Amniotic stem cell (primary cell): ENCODE measurements at regions not wholly inside any gene's neighbourhood (a gene's known extent, or its start where the extent isn't known, plus 50 kb on each side); places are given as distances from the start of the nearest gene placed in this dataset.

Source experiments
- DNase-seq: peaks from one replicate; lab custom pipeline; 2025; lab: John Stamatoyannopoulos, UW

GRCh38 chr3:106215047-106215446 is 346.2 kb upstream of the CBLB start:
- no peak for DNase-seq

- no peak for DNase-seq
Observed at GRCh38 chr3:106217745-106218144, 348.9 kb upstream of the CBLB start.

GRCh38 chr3:106227068-106227467 is 358.3 kb upstream of the CBLB start:
- DNase-seq = no peak

- DNase-seq = no peak
Observed at GRCh38 chr3:106228271-106228670, 359.5 kb upstream of the CBLB start.

- no peak for DNase-seq
Observed at GRCh38 chr3:106229495-106230278, 360.9 kb upstream of the CBLB start.

- DNase-seq = no peak
Observed at GRCh38 chr3:106231086-106231485, 362.3 kb upstream of the CBLB start.

- DNase-seq = no peak
Observed at GRCh38 chr3:106232956-106233355, 364.1 kb upstream of the CBLB start.

GRCh38 chr3:106239195-106239697 is 370.4 kb upstream of the CBLB start:
- no peak for DNase-seq

- DNase-seq = no peak
Observed at GRCh38 chr3:106241593-106241992, 372.8 kb upstream of the CBLB start.

GRCh38 chr3:106242781-106243180 is 374.0 kb upstream of the CBLB start:
- DNase-seq = no peak

- DNase-seq = no peak
Observed at GRCh38 chr3:106245400-106245799, 376.6 kb upstream of the CBLB start.

- DNase-seq = no peak
Observed at GRCh38 chr3:106247902-106248684, 379.3 kb upstream of the CBLB start.

- DNase-seq = no peak
Observed at GRCh38 chr3:106249159-106249558, 380.3 kb upstream of the CBLB start.

GRCh38 chr3:106249981-106250380 is 381.2 kb upstream of the CBLB start:
- DNase-seq = no peak

GRCh38 chr3:106251160-106251892 is 382.5 kb upstream of the CBLB start:
- no peak for DNase-seq

- DNase-seq = no peak
Observed at GRCh38 chr3:106255870-106256248, 387.0 kb upstream of the CBLB start.

GRCh38 chr3:106256249-106256957 is 387.6 kb upstream of the CBLB start:
- DNase-seq = no peak

- no peak for DNase-seq
Observed at GRCh38 chr3:106257172-106257571, 388.4 kb upstream of the CBLB start.

GRCh38 chr3:106261396-106261795 is 392.6 kb upstream of the CBLB start:
- no peak for DNase-seq

GRCh38 chr3:106261915-106262683 is 393.3 kb upstream of the CBLB start:
- DNase-seq = no peak

- no peak for DNase-seq
Observed at GRCh38 chr3:106263011-106263410, 394.2 kb upstream of the CBLB start.
